Esophagus squamous epithelium (tissue), 4 donors: ENCODE measurements at regions not wholly inside any gene's neighbourhood (a gene's known extent, or its start where the extent isn't known, plus 50 kb on each side); places are given as distances from the start of the nearest gene placed in this dataset.

Experiments
- CTCF ChIP-seq, 6 experiments: fragments of 450-650 bp in 4 of 6; fragments of 200-600 bp in 2 of 6; sonication (generic) in 2 of 6; IDR thresholded peaks; one replicate each; pipeline ENCODE4 v1.5.1; 2016 to 2019; ENCODE audit warnings: antibody characterized with exemption in 6 of 6, mild to moderate bottlenecking in 4 of 6, moderate library complexity in 4 of 6
- POLR2A ChIP-seq, 4 donors: fragments of 450-650 bp; IDR thresholded peaks; one replicate each; pipeline ENCODE4 v1.6.1; 2017; ENCODE audit warnings: antibody characterized with exemption in 4 of 4, mild to moderate bottlenecking in 4 of 4, moderate library complexity in 3 of 4

- TF ChIP-seq POLR2A (IDR thresholded peaks at IDR 0.05), result no peak
- no peak for TF ChIP-seq CTCF (IDR thresholded peaks at IDR 0.05)
Observed at GRCh38 chr3:64898941-64899340, 211.1 kb upstream of the ADAMTS9 start.
